ENCODE measurements at regions not wholly inside any gene's neighbourhood (a gene's known extent, or its start where the extent isn't known, plus 50 kb on each side); places are given as distances from the start of the nearest gene placed in this dataset.
"Not testable (repeated sequence)": the region's sequence is repeated elsewhere in the genome, so short reads cannot be mapped to it uniquely, and the experiment has no call there.

DNA sequence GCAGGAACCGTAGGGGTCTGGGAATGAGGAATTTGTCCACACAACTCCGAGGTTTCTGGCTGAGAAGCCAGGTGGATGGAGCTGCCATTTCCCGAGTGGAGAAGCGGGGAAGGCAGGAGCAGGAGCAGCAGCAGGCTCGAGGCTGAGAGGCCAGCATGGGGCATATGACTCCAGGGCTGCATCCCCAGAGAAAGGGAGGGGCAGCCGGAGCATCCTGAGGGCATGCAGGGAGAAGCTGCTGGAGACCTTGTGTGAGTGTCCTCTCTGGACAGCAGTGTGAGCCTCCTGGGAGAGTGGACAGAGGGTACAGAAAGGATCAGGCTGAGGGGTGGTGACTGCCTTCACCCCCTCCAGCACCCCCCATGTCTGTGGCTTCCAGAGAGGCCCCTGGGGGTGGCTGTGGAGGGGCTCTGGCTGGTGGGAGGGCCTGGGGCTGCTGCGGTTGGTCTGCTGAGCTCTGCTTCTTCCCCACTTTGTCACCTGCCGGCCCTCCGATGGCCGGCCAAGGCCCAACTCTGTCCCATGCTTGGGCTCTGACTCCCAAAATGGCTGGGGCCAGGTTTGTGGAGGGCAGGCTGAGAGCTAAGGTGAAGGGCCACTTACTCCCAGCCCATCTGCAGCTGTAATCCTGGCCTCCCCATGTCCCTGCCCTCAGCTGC lies 633.1 kb downstream of the MATN1 start:
- no peak for DNase-seq (ENCODE audit: low spot score)

GRCh38 chr1:30089024-30089430 lies 634.4 kb downstream of the MATN1 start:
- DNase-seq (ENCODE audit: low spot score), result no peak

DNA sequence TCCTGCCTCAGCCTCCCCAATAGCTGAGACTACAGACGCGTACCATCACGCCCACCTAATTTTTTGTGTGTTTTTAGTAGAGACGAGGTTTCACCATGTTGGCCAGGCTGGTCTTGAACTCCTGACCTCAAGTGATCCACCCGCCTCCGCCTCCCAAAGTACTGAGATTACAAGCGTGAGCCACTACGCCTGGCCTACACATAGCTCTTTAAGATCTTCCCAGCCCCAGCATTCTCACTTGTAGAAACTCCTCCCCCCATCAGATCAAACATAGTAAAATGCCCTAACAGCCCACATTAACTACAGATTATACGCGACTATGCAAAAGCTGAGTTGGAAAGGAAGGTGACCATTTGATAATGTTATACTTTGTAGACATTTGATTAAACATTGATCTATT lies 634.8 kb downstream of the MATN1 start:
- DNase-seq (ENCODE audit: low spot score), result no peak

- DNase-seq (ENCODE audit: low spot score), result no peak
Observed at GRCh38 chr1:30087465-30087864, 635.9 kb downstream of the MATN1 start.

DNA sequence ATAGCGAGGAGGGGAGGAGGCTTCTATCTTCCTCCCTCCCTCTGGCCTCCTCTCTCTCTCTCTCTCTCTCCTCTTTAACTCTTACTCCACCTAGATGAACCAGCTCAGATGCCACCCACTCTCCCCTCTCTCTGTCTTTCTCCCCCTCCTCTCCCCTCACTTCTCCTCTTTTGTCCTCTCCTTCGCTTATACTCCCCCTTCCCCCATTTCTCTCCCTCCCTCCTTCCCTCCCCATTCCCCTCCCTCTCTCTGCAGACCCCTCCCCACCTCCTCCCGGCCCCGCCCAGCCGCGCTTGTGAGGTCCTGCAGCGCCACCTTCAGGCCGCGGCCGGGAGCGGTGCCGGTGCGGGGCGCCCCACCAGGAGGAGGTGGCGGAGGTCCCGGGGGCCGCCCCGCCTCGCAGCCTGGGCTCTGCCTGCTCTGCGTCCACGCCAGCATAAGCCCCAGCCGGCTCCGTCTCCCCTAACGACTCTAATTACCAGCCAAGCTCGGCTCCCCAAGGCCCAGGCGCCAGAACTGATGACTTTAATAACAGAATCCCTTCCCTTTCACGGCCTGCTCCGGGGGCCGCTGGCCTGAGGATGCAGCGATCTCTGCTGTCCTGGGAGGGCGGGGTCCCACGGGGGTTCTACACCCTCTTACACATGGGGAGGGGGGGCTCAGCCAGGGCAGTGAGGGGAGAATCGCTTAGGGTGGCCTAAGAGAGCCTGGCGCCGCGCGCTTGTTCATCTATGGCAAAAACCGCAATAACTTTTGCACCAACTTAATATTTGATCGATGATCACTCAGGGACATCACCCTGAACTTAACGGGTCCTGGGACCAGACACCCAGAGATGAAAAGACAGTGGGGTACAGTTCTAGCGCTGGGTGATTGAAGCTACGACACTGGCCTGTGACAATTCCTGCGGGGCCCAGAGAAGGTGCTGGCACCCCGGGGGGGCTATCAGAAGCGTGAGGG lies 637.3 kb downstream of the MATN1 start:
- no peak for DNase-seq (ENCODE audit: low spot score)

DNA sequence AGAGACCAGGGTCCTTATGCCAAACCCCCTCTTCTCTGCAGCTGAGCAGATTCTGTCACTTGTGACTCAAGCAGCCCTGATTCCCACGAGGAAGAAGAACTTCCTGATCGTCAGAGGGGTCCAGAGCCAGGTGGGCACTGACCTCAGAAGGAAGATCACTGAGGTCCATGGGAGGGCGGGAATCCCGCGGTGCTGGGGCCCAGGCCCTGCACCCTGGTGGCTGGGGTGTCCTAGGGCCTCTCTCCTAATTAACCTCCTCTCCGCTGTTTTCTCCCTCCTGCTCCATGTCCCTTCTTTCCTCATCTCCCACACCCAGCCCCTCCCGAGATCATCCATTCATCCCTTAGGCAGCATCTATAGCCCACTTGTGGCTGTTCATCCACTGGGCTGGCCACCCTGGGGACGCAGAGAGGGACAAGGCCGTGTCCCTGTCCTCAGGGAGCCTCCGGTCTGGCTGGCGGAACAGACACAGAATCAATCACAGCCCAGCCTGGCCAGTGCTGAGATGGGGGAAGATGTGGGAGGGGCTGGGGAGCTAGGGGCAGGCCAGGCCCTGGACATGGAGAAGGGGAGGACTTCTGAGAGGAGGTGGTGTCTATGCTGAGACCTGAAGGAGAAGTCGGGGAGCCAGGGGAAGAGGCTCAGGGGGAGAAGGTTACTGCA lies 638.3 kb downstream of the MATN1 start:
- DNase-seq (ENCODE audit: low spot score), result no peak

GRCh38 chr1:30083800-30084464 lies 639.5 kb downstream of the MATN1 start:
- DNase-seq (ENCODE audit: low spot score), result no peak

GRCh38 chr1:30081379-30082102 lies 641.8 kb downstream of the MATN1 start:
- no peak for DNase-seq (ENCODE audit: low spot score)

GRCh38 chr1:30075916-30076315 lies 647.5 kb downstream of the MATN1 start:
- not testable (repeated sequence) for DNase-seq (ENCODE audit: low spot score)

GRCh38 chr1:30068787-30069472 lies 654.5 kb downstream of the MATN1 start:
- DNase-seq (ENCODE audit: low spot score), result no peak

GRCh38 chr1:30064547-30064946 lies 658.8 kb downstream of the MATN1 start:
- DNase-seq (ENCODE audit: low spot score), result no peak

GRCh38 chr1:30063621-30064280 lies 659.6 kb downstream of the MATN1 start:
- no peak for DNase-seq (ENCODE audit: low spot score)

- DNase-seq (ENCODE audit: low spot score), result no peak
Observed at GRCh38 chr1:30061292-30062220, 661.8 kb downstream of the MATN1 start.

- DNase-seq (ENCODE audit: low spot score), result no peak
Observed at GRCh38 chr1:30060738-30061137, 662.6 kb downstream of the MATN1 start.

GRCh38 chr1:30058970-30059369 lies 664.4 kb downstream of the MATN1 start:
- DNase-seq (ENCODE audit: low spot score), result no peak

GRCh38 chr1:30054126-30054525 lies 669.3 kb downstream of the MATN1 start:
- no peak for DNase-seq (ENCODE audit: low spot score)

GRCh38 chr1:30052178-30052577 lies 671.2 kb downstream of the MATN1 start:
- no peak for DNase-seq (ENCODE audit: low spot score)

GRCh38 chr1:30051777-30052176 lies 671.6 kb downstream of the MATN1 start:
- no peak for DNase-seq (ENCODE audit: low spot score)

DNA sequence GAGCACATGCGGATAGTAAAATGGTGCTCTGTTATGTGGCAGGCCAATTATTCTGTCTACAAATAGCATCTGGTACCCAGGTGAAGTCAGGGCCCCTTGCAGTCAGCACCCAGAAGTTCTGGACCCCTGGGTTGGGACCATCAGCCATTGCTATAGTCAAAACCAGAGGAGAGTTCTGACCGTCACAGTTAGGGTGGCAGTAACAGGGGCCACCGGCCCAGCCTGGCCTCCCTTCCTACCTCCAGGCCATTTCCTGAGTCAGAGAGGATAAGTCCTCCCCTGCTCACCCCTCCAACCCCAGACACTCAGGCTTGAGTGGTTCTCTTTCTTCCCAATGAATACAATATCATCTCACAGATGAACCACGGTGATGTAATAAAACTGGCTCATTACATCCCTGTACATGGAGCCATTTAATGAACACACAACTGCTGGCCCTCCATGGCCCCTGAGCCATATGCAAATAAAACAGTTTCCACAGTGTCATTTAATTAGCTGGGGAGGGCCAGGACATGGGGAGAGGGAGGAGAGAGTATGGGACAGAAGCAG lies 673.6 kb downstream of the MATN1 start:
- no peak for DNase-seq (ENCODE audit: low spot score)
